ENCODE measurements at regions not wholly inside any gene's neighbourhood (a gene's known extent, or its start where the extent isn't known, plus 50 kb on each side); places are given as distances from the start of the nearest gene placed in this dataset.
"Not testable (repeated sequence)": the region's sequence is repeated elsewhere in the genome, so short reads cannot be mapped to it uniquely, and the experiment has no call there.

DNA sequence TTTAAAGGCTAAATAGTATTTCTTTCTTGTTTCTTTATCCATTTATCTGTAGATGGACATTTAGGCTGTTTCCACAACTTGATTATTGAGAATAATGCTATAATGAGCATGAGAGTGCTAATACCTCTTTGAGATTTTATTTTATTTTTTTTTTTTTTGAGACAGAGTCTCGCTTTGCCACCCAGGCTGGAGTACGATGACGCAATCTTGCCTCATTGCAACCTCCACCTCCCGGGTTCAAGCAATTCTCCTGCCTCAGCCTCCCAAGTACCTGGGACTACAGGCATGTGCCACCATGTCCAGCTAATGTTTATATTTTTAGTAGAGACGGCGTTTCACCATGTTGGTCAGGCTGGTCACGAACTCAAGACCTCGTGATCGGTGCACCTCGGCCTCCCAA is 366.5 kb upstream of the PODXL start:
- TF ChIP-seq, protein P1, sequence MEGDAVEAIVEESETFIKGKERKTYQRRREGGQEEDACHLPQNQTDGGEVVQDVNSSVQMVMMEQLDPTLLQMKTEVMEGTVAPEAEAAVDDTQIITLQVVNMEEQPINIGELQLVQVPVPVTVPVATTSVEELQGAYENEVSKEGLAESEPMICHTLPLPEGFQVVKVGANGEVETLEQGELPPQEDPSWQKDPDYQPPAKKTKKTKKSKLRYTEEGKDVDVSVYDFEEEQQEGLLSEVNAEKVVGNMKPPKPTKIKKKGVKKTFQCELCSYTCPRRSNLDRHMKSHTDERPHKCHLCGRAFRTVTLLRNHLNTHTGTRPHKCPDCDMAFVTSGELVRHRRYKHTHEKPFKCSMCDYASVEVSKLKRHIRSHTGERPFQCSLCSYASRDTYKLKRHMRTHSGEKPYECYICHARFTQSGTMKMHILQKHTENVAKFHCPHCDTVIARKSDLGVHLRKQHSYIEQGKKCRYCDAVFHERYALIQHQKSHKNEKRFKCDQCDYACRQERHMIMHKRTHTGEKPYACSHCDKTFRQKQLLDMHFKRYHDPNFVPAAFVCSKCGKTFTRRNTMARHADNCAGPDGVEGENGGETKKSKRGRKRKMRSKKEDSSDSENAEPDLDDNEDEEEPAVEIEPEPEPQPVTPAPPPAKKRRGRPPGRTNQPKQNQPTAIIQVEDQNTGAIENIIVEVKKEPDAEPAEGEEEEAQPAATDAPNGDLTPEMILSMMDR (IDR thresholded peaks at IDR 0.05): not testable (repeated sequence)
- TF ChIP-seq POLR2A, POLR2AphosphoS5 (IDR thresholded peaks at IDR 0.05): not testable (repeated sequence)
